HG02852 (cell line): ENCODE measurements at regions not wholly inside any gene's neighbourhood (a gene's known extent, or its start where the extent isn't known, plus 50 kb on each side); places are given as distances from the start of the nearest gene placed in this dataset.

Experiments used
- ATAC-seq: cut with Tn5 transposase; IDR thresholded peaks from one replicate; pipeline ENCODE4 v1.9.1; 2021; ENCODE audit warnings: mild to moderate bottlenecking, moderate library complexity; ENCODE audit not compliant: unreplicated experiment

- no peak for ATAC-seq
These were observed 60.0 kb upstream of the NMNAT3 start for GRCh38 chr3:139737682-139738361.

- ATAC-seq, result no peak
These were observed 57.4 kb upstream of the NMNAT3 start for GRCh38 chr3:139735191-139735590.

GRCh38 chr3:139732729-139733128 is 55.0 kb upstream of the NMNAT3 start:
- ATAC-seq, result no peak

GRCh38 chr3:139729300-139729699 is 51.5 kb upstream of the NMNAT3 start:
- no peak for ATAC-seq

DNA sequence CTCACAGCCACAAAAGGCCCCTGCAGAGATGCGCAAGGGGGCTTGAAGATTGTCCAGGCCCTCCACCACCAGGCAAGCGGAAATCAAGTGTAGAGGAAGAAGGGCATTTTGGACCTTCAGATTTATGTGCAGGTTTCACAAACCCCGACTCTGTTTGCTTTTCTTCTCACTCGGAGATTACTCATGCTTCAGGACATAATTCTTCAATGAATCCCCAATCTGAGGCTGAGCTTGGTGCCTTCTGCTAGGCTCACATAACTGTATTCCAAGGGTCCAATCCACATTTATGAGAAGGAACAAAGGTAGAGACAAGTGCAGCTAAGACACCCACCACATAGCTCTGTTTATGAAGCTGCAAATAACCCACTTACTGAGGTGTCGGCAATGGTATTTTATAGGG is 50.6 kb upstream of the NMNAT3 start:
- no peak for ATAC-seq
